H9 (cell line): ENCODE measurements at regions not wholly inside any gene's neighbourhood (a gene's known extent, or its start where the extent isn't known, plus 50 kb on each side); places are given as distances from the start of the nearest gene placed in this dataset.

Experiments
- DNase-seq: peaks from one replicate; pipeline ENCODE4 v3.0.0-alpha.2; 2017
- H2AFZ ChIP-seq: one replicate; pipeline ENCODE4 v1.6.1; 2013; ENCODE audit warnings: mild to moderate bottlenecking, low read length, control low read depth, moderate library complexity
- H2AK5ac ChIP-seq: 2 replicates; pipeline ENCODE4 v1.6.1; 2013; ENCODE audit warnings: low read length, control low read depth, mixed read lengths; ENCODE audit not compliant: insufficient read length
- H2BK120ac ChIP-seq: one replicate; pipeline ENCODE4 v1.6.1; 2013; ENCODE audit warnings: low read depth, mild to moderate bottlenecking, low read length, control low read depth, inconsistent platforms; ENCODE audit not compliant: poor library complexity, severe bottlenecking
- H2BK12ac ChIP-seq: 2 replicates; pipeline ENCODE4 v1.6.1; 2013; ENCODE audit warnings: low read length, control low read depth, mixed read lengths, low read depth; ENCODE audit not compliant: insufficient read length
- H2BK15ac ChIP-seq: 2 replicates; pipeline ENCODE4 v1.6.1; 2013; ENCODE audit warnings: low read depth, low read length, control low read depth
- H2BK20ac ChIP-seq: one replicate; pipeline ENCODE4 v1.6.1; 2013; ENCODE audit warnings: low read depth, mild to moderate bottlenecking, low read length, control low read depth, inconsistent platforms; ENCODE audit not compliant: poor library complexity, severe bottlenecking
- H2BK5ac ChIP-seq: 2 replicates; pipeline ENCODE4 v1.6.1; 2013; ENCODE audit warnings: low read length, control low read depth, mixed read lengths; ENCODE audit not compliant: insufficient read length
- H3K14ac ChIP-seq: 2 replicates; pipeline ENCODE4 v1.6.1; 2013; ENCODE audit warnings: low read length, control low read depth; ENCODE audit not compliant: insufficient read depth
- H3K18ac ChIP-seq: 2 replicates; pipeline ENCODE4 v1.6.1; 2013; ENCODE audit warnings: low read depth, mild to moderate bottlenecking, mixed read lengths, low read length, control low read depth; ENCODE audit not compliant: insufficient read length
- H3K23ac ChIP-seq: 2 replicates; pipeline ENCODE4 v1.6.1; 2013; ENCODE audit warnings: low read length, control low read depth, mixed read lengths, low read depth; ENCODE audit not compliant: insufficient read length
- H3K23me2 ChIP-seq: 2 replicates; pipeline ENCODE4 v1.6.1; 2013; ENCODE audit warnings: low read depth, mild to moderate bottlenecking, mixed read lengths, low read length, control low read depth; ENCODE audit not compliant: insufficient read length, poor library complexity, severe bottlenecking
- H3K27ac ChIP-seq: 2 replicates; pipeline ENCODE4 v1.5.1; 2013; ENCODE audit warnings: low read length, control low read depth, mixed read lengths, low read depth; ENCODE audit not compliant: insufficient read length
- H3K27me3 ChIP-seq: 2 replicates; pipeline ENCODE4 v1.6.1; 2013; ENCODE audit warnings: low read length, control low read depth, inconsistent platforms; ENCODE audit not compliant: insufficient read depth
- H3K4ac ChIP-seq: 2 replicates; pipeline ENCODE4 v1.6.1; 2013; ENCODE audit warnings: low read depth, mild to moderate bottlenecking, control low read depth, inconsistent platforms, low read length, moderate library complexity
- H3K4me1 ChIP-seq: 2 replicates; pipeline ENCODE4 v1.6.1; 2013; ENCODE audit warnings: low read length, control low read depth, inconsistent platforms; ENCODE audit not compliant: insufficient read depth
- H3K4me2 ChIP-seq: 2 replicates; pipeline ENCODE4 v1.6.1; 2013; ENCODE audit warnings: low read length, control low read depth, mixed read lengths; ENCODE audit not compliant: insufficient read length, insufficient read depth
- H3K56ac ChIP-seq: 2 replicates; pipeline ENCODE4 v1.6.1; 2013; ENCODE audit warnings: low read depth, mild to moderate bottlenecking, mixed read lengths, low read length, control low read depth; ENCODE audit not compliant: insufficient read length
- H3K79me1 ChIP-seq: 2 replicates; pipeline ENCODE4 v1.6.1; 2013; ENCODE audit warnings: low read depth, mild to moderate bottlenecking, moderate library complexity, low read length, control low read depth, inconsistent platforms; ENCODE audit not compliant: insufficient read depth, poor library complexity, severe bottlenecking
- H3K79me2 ChIP-seq: 2 replicates; pipeline ENCODE4 v1.6.1; 2013; ENCODE audit warnings: low read length, control low read depth, inconsistent platforms; ENCODE audit not compliant: insufficient read depth
- H3K9ac ChIP-seq: 2 replicates; pipeline ENCODE4 v1.6.1; 2013; ENCODE audit warnings: low read length, control low read depth, mixed read lengths; ENCODE audit not compliant: insufficient read length; ENCODE audit errors: extremely low read depth
- H3K9me3 ChIP-seq: one replicate; pipeline ENCODE4 v1.6.1; 2013; ENCODE audit warnings: low read depth, low read length, inconsistent platforms; ENCODE audit not compliant: control insufficient read depth
- H3T11ph ChIP-seq: one replicate; pipeline ENCODE4 v1.6.1; 2013; ENCODE audit warnings: mild to moderate bottlenecking, low read length, control low read depth, inconsistent platforms
- H4K20me1 ChIP-seq: one replicate; pipeline ENCODE4 v1.6.1; 2013; ENCODE audit not compliant: control insufficient read depth, insufficient read length, insufficient read depth
- H4K5ac ChIP-seq: 2 replicates; pipeline ENCODE4 v1.6.1; 2013; ENCODE audit warnings: low read depth, mild to moderate bottlenecking, mixed read lengths, low read length, control low read depth; ENCODE audit not compliant: insufficient read length
- H4K8ac ChIP-seq: replicated peaks from 2 replicates; pipeline ENCODE4 v1.6.1; 2013; ENCODE audit warnings: low read length, control low read depth, mixed read lengths, low read depth; ENCODE audit not compliant: insufficient read length
- H4K91ac ChIP-seq: 2 replicates; pipeline ENCODE4 v1.6.1; 2013; ENCODE audit warnings: low read depth, mild to moderate bottlenecking, moderate library complexity, mixed read lengths, low read length, control low read depth; ENCODE audit not compliant: insufficient read length
- H3K27ac Mint-ChIP-seq, 3 experiments: 2 replicates in 2 of 3; 3 replicates in 1 of 3; pipeline ENCODE4 v1.8.0; 2020 to 2021; ENCODE audit warnings: mixed read lengths in 3 of 3, mild to moderate bottlenecking in 1 of 3, moderate library complexity in 1 of 3
- H3K27me3 Mint-ChIP-seq: 2 replicates; pipeline ENCODE4 v1.8.0; 2021; ENCODE audit warnings: low read depth, mild to moderate bottlenecking, moderate library complexity, mixed read lengths
- H3K36me3 Mint-ChIP-seq, 3 experiments: 2 replicates in 2 of 3; 3 replicates in 1 of 3; pipeline ENCODE4 v1.8.0; 2020 to 2021; ENCODE audit warnings: low read depth in 3 of 3, mixed read lengths in 3 of 3; ENCODE audit not compliant: insufficient read depth in 1 of 3
- H3K4me1 Mint-ChIP-seq, 2 experiments: 2 replicates each; pipeline ENCODE4 v1.8.0; 2020; ENCODE audit warnings: mixed read lengths in 2 of 2
- H3K4me3 Mint-ChIP-seq, 2 experiments: 2 replicates in 1 of 2; 3 replicates in 1 of 2; pipeline ENCODE4 v1.8.0; 2020 to 2021; ENCODE audit warnings: mild to moderate bottlenecking in 2 of 2, mixed read lengths in 2 of 2, moderate library complexity in 1 of 2
- H3K9me3 Mint-ChIP-seq, 2 experiments: 2 replicates in 1 of 2; 3 replicates in 1 of 2; pipeline ENCODE4 v1.8.0; 2020; ENCODE audit warnings: mild to moderate bottlenecking in 2 of 2, mixed read lengths in 2 of 2, moderate library complexity in 1 of 2
- CTCF ChIP-seq: fragments of 200-600 bp; sonication (generic); conservative IDR thresholded peaks from 3 replicates; pipeline ENCODE4 v1.8.0; 2021; ENCODE audit warnings: antibody characterized with exemption, mild to moderate bottlenecking
- WGBS: extraction: QIAGEN DNeasy Blood & Tissue Kit; methylation state at CpG from one replicate; pipeline ENCODE4 v1.1.7; 2013; ENCODE audit warnings: missing lambda C conversion rate, low lambda C conversion rate, mixed read lengths; ENCODE audit not compliant: insufficient read length; ENCODE audit errors: extremely low coverage; 5-methylcytosine and 5-hydroxymethylcytosine counted together

- Histone ChIP-seq H2AFZ (no peak overlapping the region), H2BK20ac (no peak overlapping the region), H2BK15ac (no peak overlapping the region), H4K20me1 (no peaks in the 10 kb centered on the region), H3K79me2 (no peaks in the 10 kb centered on the region), H3K27me3 (no peaks in the 10 kb centered on the region), H3K4ac (no peak overlapping the region), H3K9ac (no peak overlapping the region), H3T11ph (no peak overlapping the region), H2BK120ac (no peak overlapping the region), H4K91ac (no peak overlapping the region), H4K5ac (no peak overlapping the region), H2BK12ac (no peak overlapping the region), H3K23me2 (no peaks in the 10 kb centered on the region), H3K14ac (no peak overlapping the region), H3K27ac (no peak overlapping the region), H2AK5ac (no peak overlapping the region), H2BK5ac (no peak overlapping the region), H3K23ac (no peak overlapping the region), H4K8ac (no peak overlapping the region), H3K79me1 (no peaks in the 10 kb centered on the region), H3K4me2 (no peak overlapping the region), H3K9me3 (no peaks in the 10 kb centered on the region), H3K18ac (no peak overlapping the region), H3K56ac (no peak overlapping the region), H3K4me1 (no peaks in the 10 kb centered on the region)
- Mint-ChIP-seq H3K4me3 (no peak overlapping the region), H3K4me1 (no peaks in the 10 kb centered on the region), H3K9me3 (peaks cover 0 to 5% of the 10 kb centered on the region in 2 experiments; a peak in 4 of 5 replicates), H3K36me3 (peaks cover 0 to 4% (median 3%) of the 10 kb centered on the region in 3 experiments; a peak in 3 of 7 replicates), H3K27ac (no peak overlapping the region), H3K27me3 (no peaks in the 10 kb centered on the region)
- no peak for DNase-seq
- TF ChIP-seq CTCF: no peak
- no CpG with 5 or more reads among the region's 1 CpG for WGBS
These were observed 800.8 kb downstream of the TUSC7 start for GRCh38 chr3:117510396-117510795.
